HEK293 (cell line): ENCODE measurements at regions not wholly inside any gene's neighbourhood (a gene's known extent, or its start where the extent isn't known, plus 50 kb on each side); places are given as distances from the start of the nearest gene placed in this dataset.
"Not testable (repeated sequence)": the region's sequence is repeated elsewhere in the genome, so short reads cannot be mapped to it uniquely, and the experiment has no call there.

Experiments used
- CTCF ChIP-seq: fragments of 450-650 bp; formaldehyde crosslinking; IDR thresholded peaks from 2 replicates; pipeline ENCODE4 v1.5.1; 2016; ENCODE audit warnings: missing biosample characterization, missing genetic modification characterization
- ZFP3 ChIP-seq: fragments of 450-650 bp; formaldehyde crosslinking; IDR thresholded peaks from 2 replicates; pipeline ENCODE4 v1.5.1; 2016; ENCODE audit warnings: low read depth, missing biosample characterization, missing genetic modification characterization
- ZNF292 ChIP-seq: fragments of 450-650 bp; formaldehyde crosslinking; IDR thresholded peaks from 2 replicates; pipeline ENCODE4 v1.5.1; 2016; ENCODE audit warnings: low read depth, missing biosample characterization, missing genetic modification characterization, borderline replicate concordance
- ZNF600 ChIP-seq: fragments of 450-650 bp; formaldehyde crosslinking; IDR thresholded peaks from 2 replicates; pipeline ENCODE4 v1.5.1; 2016; ENCODE audit warnings: missing biosample characterization, missing genetic modification characterization
- ZSCAN18 ChIP-seq: fragments of 450-650 bp; formaldehyde crosslinking; IDR thresholded peaks from 2 replicates; pipeline ENCODE4 v1.5.1; 2016; ENCODE audit warnings: missing biosample characterization, missing genetic modification characterization

- not testable (repeated sequence) for TF ChIP-seq CTCF; ZNF600; ZFP3 (tag by site-specific recombination); ZNF292 (tag by site-specific recombination); ZSCAN18 (tag by site-specific recombination)
These were observed 4447.2 kb upstream of the TPTE start for GRCh38 chr21:6073993-6074705.
